ENCODE measurements at regions not wholly inside any gene's neighbourhood (a gene's known extent, or its start where the extent isn't known, plus 50 kb on each side); places are given as distances from the start of the nearest gene placed in this dataset.

GRCh38 chr4:14046642-14047041 is 419.1 kb upstream of the BOD1L1 start:
- DNase-seq (ENCODE audit: low spot score) (no peak), ATAC-seq (ENCODE audit: low FRiP score) (no peak)
- TF ChIP-seq CTCF (IDR thresholded peaks at IDR 0.05), result no peak

DNA sequence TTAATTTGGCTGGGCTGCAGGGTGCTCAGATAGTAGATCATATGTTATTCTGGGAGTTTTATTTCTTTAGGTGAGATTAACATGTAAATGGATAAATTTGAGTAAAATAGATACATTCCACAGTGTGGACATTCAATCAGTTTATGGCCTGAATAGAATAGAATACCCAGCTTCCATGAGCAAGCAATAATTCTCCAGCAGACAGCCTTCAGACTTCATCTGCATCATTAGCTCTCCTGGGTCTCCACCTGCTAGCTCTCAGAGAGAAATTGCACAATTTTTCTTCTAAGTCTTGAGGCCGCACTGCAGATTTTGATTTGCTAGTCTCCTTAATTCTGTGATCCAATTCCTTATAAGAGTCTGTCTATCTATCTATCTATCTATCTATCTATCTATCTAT is 420.3 kb upstream of the BOD1L1 start:
- no peak for TF ChIP-seq CTCF (IDR thresholded peaks at IDR 0.05)
- DNase-seq (ENCODE audit: low spot score) (no peak), ATAC-seq (ENCODE audit: low FRiP score) (no peak)

DNA sequence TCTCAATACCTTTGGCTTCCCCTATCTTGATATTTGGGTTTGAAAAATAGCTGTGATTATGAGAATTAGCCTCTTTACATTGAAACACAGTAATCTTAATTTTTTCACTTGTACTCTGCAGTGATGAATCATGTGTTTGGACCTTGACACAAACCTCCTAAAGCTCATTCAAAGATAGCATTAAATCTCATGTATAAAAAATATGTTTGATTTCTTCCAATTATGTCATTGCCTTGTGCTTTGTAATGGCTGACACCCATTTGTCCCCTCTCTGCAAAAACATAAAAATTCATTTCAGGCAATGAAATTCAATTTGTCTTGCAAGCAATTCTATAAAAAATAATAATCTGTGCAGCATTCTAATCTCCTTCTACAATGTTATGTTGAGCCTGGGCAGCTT is 422.4 kb upstream of the BOD1L1 start:
- DNase-seq (ENCODE audit: low spot score), result no peak
- TF ChIP-seq CTCF (IDR thresholded peaks at IDR 0.05), result no peak

DNA sequence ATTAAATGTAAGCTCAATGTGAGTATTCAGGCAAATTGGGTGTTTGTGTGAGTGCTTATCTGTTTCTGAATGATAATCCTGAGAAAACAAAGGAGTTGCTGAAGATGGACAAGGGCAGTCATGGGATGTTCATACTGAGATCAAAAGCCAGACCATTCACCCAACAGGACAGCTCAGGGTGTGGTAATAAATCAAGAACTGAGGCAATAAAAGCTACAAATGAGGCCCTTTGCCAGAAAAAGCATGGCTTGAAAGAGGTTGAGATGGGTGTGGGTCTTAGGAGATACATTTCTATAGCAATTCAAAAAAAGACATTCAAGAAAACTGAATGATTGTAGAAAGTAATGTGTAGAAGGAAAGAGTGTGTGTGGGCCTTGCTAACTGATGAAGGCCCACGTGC is 425.8 kb upstream of the BOD1L1 start:
- DNase-seq (ENCODE audit: low spot score) (no peak), ATAC-seq (ENCODE audit: low FRiP score) (no peak)
- no peak for TF ChIP-seq CTCF (IDR thresholded peaks at IDR 0.05)

More for the DNA sequence above, 422.4 kb upstream of the BOD1L1 start:
- ATAC-seq (ENCODE audit: low FRiP score), result no peak

DNA sequence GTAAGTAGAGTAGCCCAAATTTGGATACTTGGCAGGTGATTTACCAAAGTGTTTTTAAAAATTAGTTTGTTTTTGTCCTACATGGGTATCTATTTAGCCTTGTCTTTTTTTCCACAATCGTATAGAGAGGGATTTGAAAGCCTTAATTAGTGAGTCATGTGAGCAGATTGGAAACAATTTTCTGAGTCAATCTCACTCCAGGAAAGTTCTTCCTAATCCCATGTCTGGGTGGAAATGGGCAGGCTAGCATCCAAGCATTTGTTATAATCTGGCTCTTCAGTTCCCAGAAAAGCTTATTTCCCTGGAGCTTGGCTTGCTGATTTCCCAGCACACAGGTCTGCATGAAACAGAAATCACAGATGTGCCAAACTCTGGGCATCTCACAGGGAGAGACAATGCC is 426.9 kb upstream of the BOD1L1 start:
- DNase-seq (ENCODE audit: low spot score), result no peak
- no peak for TF ChIP-seq CTCF (IDR thresholded peaks at IDR 0.05)
- no peak for ATAC-seq (ENCODE audit: low FRiP score)

DNA sequence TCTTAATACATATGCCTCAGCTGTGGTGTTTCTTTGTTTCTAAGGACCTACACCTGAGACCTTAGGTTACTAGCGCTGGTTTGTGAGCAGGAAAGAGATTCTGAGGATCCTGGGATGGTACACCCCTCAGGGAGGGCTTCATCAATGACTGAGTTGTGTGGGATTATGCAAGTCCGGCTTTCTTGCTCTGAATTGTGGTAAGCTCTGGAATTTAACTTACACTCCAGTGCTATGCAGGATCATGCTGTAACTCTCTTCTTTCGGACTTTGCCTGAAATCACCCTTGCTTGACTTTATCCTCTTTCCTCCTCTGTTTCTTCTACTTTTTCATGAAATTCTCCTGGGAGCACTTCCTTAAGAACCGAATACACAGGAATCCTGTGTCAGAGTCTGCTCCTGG is 431.5 kb upstream of the BOD1L1 start:
- TF ChIP-seq CTCF (IDR thresholded peaks at IDR 0.05), result no peak
- no peak for DNase-seq (ENCODE audit: low spot score)
- ATAC-seq (ENCODE audit: low FRiP score), result no peak

- TF ChIP-seq CTCF (IDR thresholded peaks at IDR 0.05), result no peak
- ATAC-seq (ENCODE audit: low FRiP score), result no peak
- DNase-seq (ENCODE audit: low spot score), result no peak
Observed at GRCh38 chr4:14064984-14065383, 437.5 kb upstream of the BOD1L1 start.
